ENCODE measurements at regions not wholly inside any gene's neighbourhood (a gene's known extent, or its start where the extent isn't known, plus 50 kb on each side); places are given as distances from the start of the nearest gene placed in this dataset.

GRCh38 chr5:4188704-4189103 is 593.1 kb downstream of the IRX1 start:
- TF ChIP-seq CTCF (IDR thresholded peaks at IDR 0.05) (no peak), EZH2 (IDR thresholded peaks at IDR 0.05; ENCODE audit: borderline replicate concordance, insufficient read depth, low read depth, low read length, poor library complexity, severe bottlenecking) (no peak)
